K562 (cell line): ENCODE measurements at regions not wholly inside any gene's neighbourhood (a gene's known extent, or its start where the extent isn't known, plus 50 kb on each side); places are given as distances from the start of the nearest gene placed in this dataset.

Experiments used
- ATAC-seq: fragments of 200-7000 bp; cut with Tn5 transposase; 3 replicates; pipeline ENCODE4 v1.9.1; 2020; ENCODE audit warnings: moderate library complexity
- BruUV-seq: library from RNA; stranded (reverse); fragments of 400-500 nt; replicated peaks from 2 replicates; lab custom pipeline; 2021; lab: Mats Ljungman, UMichigan
- CTCF ChIA-PET: fragments of 300-600 bp; formaldehyde crosslinking; extraction: SDS; loops from one replicate; lab custom pipeline; 2021; ENCODE audit warnings: low intra/inter-chr PET ratio; lab: Yijun Ruan, JAX
- POLR2A ChIA-PET: fragments of 300-600, 350-650 bp; sonication (Branson Sonifier 250); formaldehyde crosslinking; extraction: SDS; loops from one replicate; lab custom pipeline; 2021; ENCODE audit warnings: antibody characterized with exemption, inconsistent platforms; lab: Yijun Ruan, JAX
- DNase-seq, 4 experiments: peaks; one replicate each; pipeline versions ENCODE4 v3.0.0 to v3.0.0-alpha.2; 2011 to 2018; ENCODE audit warnings: low spot score in 3 of 4, mixed read lengths in 3 of 4; ENCODE audit errors: extremely low read depth in 1 of 4
- FAIRE-seq: peaks from 2 replicates; lab custom pipeline; 2011; peaks lifted over from hg19 to GRCh38; lab: Jason Lieb, UNC
- H2AFZ ChIP-seq: 2 replicates; pipeline ENCODE4 v1.6.0; 2011; ENCODE audit warnings: low read depth, low read length, control low read depth, inconsistent platforms
- H3K27ac ChIP-seq: fragments of 200-600 bp; 3 replicates; pipeline ENCODE4 v1.8.0; 2011; ENCODE audit warnings: low read depth, mild to moderate bottlenecking, control low read depth, inconsistent platforms, low read length, moderate library complexity, mixed read lengths; ENCODE audit errors: extremely low read depth
- H3K27me3 ChIP-seq, 2 experiments: fragments of 300-600 bp in 1 of 2; 2 replicates in 1 of 2; 3 replicates in 1 of 2; pipeline versions ENCODE4 v1.6.0 to v1.8.0; 2011; ENCODE audit warnings: inconsistent platforms in 2 of 2, low read length in 2 of 2, mild to moderate bottlenecking in 1 of 2, mixed read lengths in 1 of 2, moderate library complexity in 1 of 2; ENCODE audit not compliant: control insufficient read depth in 2 of 2, insufficient read depth in 2 of 2
- H3K36me3 ChIP-seq: fragments of 300-600 bp; 3 replicates; pipeline ENCODE4 v1.8.0; 2011; ENCODE audit warnings: mild to moderate bottlenecking, low read length, inconsistent platforms; ENCODE audit not compliant: control insufficient read depth, insufficient read depth
- H3K4me1 ChIP-seq, 2 experiments: fragments of 200-600 bp in 1 of 2; replicated peaks in 1 of 2; 2 replicates in 1 of 2; 3 replicates in 1 of 2; pipeline versions ENCODE4 v1.5.1 to v1.8.0; 2011; ENCODE audit warnings: inconsistent platforms in 2 of 2, low read length in 2 of 2, mild to moderate bottlenecking in 1 of 2, mixed read lengths in 1 of 2, moderate library complexity in 1 of 2; ENCODE audit not compliant: control insufficient read depth in 2 of 2, insufficient read depth in 2 of 2
- H3K4me2 ChIP-seq: 2 replicates; pipeline ENCODE4 v1.6.1; 2011; ENCODE audit warnings: low read length, control low read depth, inconsistent platforms, mixed read lengths; ENCODE audit not compliant: insufficient read depth
- H3K4me3 ChIP-seq: fragments of 200-600 bp; sonication (generic), shearing (Covaris generic); 2 replicates; pipeline ENCODE4 v1.5.1; 2016; ENCODE audit warnings: control low read depth, inconsistent platforms
- H3K79me2 ChIP-seq: fragments of 200-600 bp; 3 replicates; pipeline ENCODE4 v1.8.0; 2011; ENCODE audit warnings: low read length, inconsistent platforms; ENCODE audit not compliant: control insufficient read depth, insufficient read depth
- H3K9ac ChIP-seq, 2 experiments: 2 replicates each; pipeline versions ENCODE4 v1.6.0 to v1.6.1; 2011; ENCODE audit warnings: low read depth in 2 of 2, low read length in 2 of 2, control low read depth in 1 of 2, inconsistent platforms in 1 of 2, mild to moderate bottlenecking in 1 of 2, mixed read lengths in 1 of 2; ENCODE audit not compliant: insufficient read depth in 1 of 2
- H3K9me1 ChIP-seq: one replicate; pipeline ENCODE4 v1.6.0; 2011; ENCODE audit warnings: inconsistent platforms, mild to moderate bottlenecking, low read length, moderate library complexity; ENCODE audit not compliant: control insufficient read depth, insufficient read depth
- H3K9me3 ChIP-seq: replicated peaks from 2 replicates; pipeline ENCODE4 v1.5.1; 2011; ENCODE audit warnings: low read depth, low read length, inconsistent platforms; ENCODE audit not compliant: control insufficient read depth, insufficient read depth
- H4K20me1 ChIP-seq: replicated peaks from 2 replicates; pipeline ENCODE4 v1.6.1; 2011; ENCODE audit warnings: low read length, inconsistent platforms, mixed read lengths; ENCODE audit not compliant: control insufficient read depth, insufficient read depth
- ATF4 ChIP-seq: fragments of 450-650 bp; formaldehyde crosslinking; IDR thresholded peaks from 2 replicates; pipeline ENCODE4 v1.4.0; 2022; ENCODE audit warnings: mild to moderate bottlenecking, moderate library complexity
- GABPB2 ChIP-seq: fragments of 250-450 bp; sonication (Bioruptor Pico); conservative IDR thresholded peaks from 2 replicates; pipeline ENCODE4 v1.5.1; 2021; ENCODE audit warnings: mild to moderate bottlenecking
- HDAC6 ChIP-seq: IDR thresholded peaks from 2 replicates; pipeline ENCODE4 v1.6.1; 2012; ENCODE audit warnings: low read depth, mild to moderate bottlenecking, control low read depth, inconsistent platforms, low read length, moderate library complexity
- PRMT5 ChIP-seq: sonication (generic); formaldehyde crosslinking; IDR thresholded peaks from 2 replicates; pipeline ENCODE4 v1.5.0; 2020; ENCODE audit warnings: missing genetic modification reagents
- TAF9B ChIP-seq: fragments of 450-650 bp; IDR thresholded peaks from 2 replicates; pipeline ENCODE4 v1.6.1; 2018; ENCODE audit warnings: mild to moderate bottlenecking; ENCODE audit not compliant: partially characterized antibody
- TEAD4 ChIP-seq, 2 experiments: sonication (generic) in 1 of 2; formaldehyde crosslinking in 1 of 2; IDR thresholded peaks; 2 replicates each; pipeline versions ENCODE4 v1.6.1 to v1.8.0; 2012 to 2022; ENCODE audit warnings: borderline replicate concordance in 1 of 2, inconsistent platforms in 1 of 2, low read length in 1 of 2, mild to moderate bottlenecking in 1 of 2, missing genetic modification reagents in 1 of 2
- TFAM ChIP-seq: fragments of 250-450 bp; sonication (Bioruptor Pico); conservative IDR thresholded peaks from 2 replicates; pipeline ENCODE4 v1.5.0; 2021; ENCODE audit warnings: mild to moderate bottlenecking, moderate library complexity
- ZNF316 ChIP-seq: fragments of 450-650 bp; IDR thresholded peaks from 2 replicates; pipeline ENCODE4 v1.6.1; 2016
- ZNF324 ChIP-seq: fragments of 250-450 bp; sonication (Bioruptor Pico); IDR thresholded peaks from 2 replicates; pipeline ENCODE4 v1.4.0; 2020; ENCODE audit warnings: mild to moderate bottlenecking
- ZNF384 ChIP-seq: IDR thresholded peaks from 2 replicates; pipeline ENCODE4 v1.6.1; 2012; ENCODE audit warnings: low read depth, low read length, improper control_type of control experiment
- WGBS: fragments of 100-300 bp; shearing (Covaris generic); methylation state at CpG from one replicate; pipeline ENCODE4 v1.1.6; 2016; ENCODE audit warnings: low coverage, mixed read lengths; ENCODE audit not compliant: insufficient coverage; ENCODE audit errors: missing lambda C conversion rate; 5-methylcytosine and 5-hydroxymethylcytosine counted together
- in situ Hi-C: fragments of 300-500 bp; cut with MboI; formaldehyde crosslinking; loops from 4 replicates; pipeline ENCODE4 v1.15.0; 2018; ENCODE audit warnings: inconsistent platforms, mixed read lengths
- intact Hi-C: fragments of 100-400 bp; cut with micrococcal nuclease; formaldehyde crosslinking; loops from 2 replicates; pipeline ENCODE4 v1.14.2; 2022
- TF ChIP-seq, protein P1 (sequence below): fragments of 250-450 bp; sonication (Bioruptor Pico); IDR thresholded peaks from 2 replicates; pipeline ENCODE4 v1.8.0; 2022; ENCODE audit warnings: moderate library complexity, mild to moderate bottlenecking, inconsistent platforms
- TF ChIP-seq, protein P2 (sequence below): fragments of 250-450 bp; sonication (Bioruptor Pico); IDR thresholded peaks from 2 replicates; pipeline ENCODE4 v1.8.0; 2022; ENCODE audit warnings: moderate library complexity, mild to moderate bottlenecking, inconsistent platforms
- TF ChIP-seq, protein P3 (sequence below): sonication (generic); formaldehyde crosslinking; IDR thresholded peaks from 2 replicates; pipeline ENCODE4 v1.8.1; 2022; ENCODE audit warnings: missing genetic modification reagents
- TF ChIP-seq, protein P4 (sequence below): fragments of 250-450 bp; sonication (Bioruptor Pico); IDR thresholded peaks from 2 replicates; pipeline ENCODE4 v1.4.0; 2020; ENCODE audit warnings: mild to moderate bottlenecking, moderate library complexity, borderline replicate concordance
- TF ChIP-seq, protein P5 (sequence below): fragments of 250-450 bp; sonication (Bioruptor Pico); IDR thresholded peaks from 2 replicates; pipeline ENCODE4 v1.5.0; 2020; ENCODE audit warnings: mild to moderate bottlenecking, borderline replicate concordance

DNA sequence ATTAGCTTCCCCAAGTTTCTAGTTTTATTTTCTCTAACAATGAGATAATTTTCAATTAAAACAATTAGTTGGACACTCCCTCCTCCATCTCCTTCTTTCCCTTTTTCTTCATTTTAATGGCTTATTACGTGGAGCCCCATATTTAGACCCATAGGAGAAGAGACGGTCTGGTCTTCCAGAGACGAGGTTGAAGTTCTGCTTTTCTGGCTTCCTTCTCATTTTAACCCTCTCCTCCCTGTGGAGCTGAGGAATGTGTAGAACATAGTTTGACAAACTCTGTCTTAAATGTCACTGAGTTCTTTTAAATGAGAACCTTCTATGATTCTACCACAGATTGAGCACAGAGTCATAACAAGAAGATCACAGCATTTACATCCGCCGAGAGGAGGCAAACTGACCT, 86.8 kb downstream of the EDNRB start:
- Histone ChIP-seq H3K9me3 (no peaks in the 10 kb centered on the region), H3K9me1 (no peaks in the 10 kb centered on the region), H3K4me2 (no peak overlapping the region), H2AFZ (no peak overlapping the region), H3K79me2 (no peaks in the 10 kb centered on the region), H3K9ac (no peak overlapping the region), H3K27me3 (no peaks in the 10 kb centered on the region), H3K27ac (no peak overlapping the region), H3K4me1 (no peaks in the 10 kb centered on the region), H3K36me3 (no peaks in the 10 kb centered on the region), H3K4me3 (no peak overlapping the region), H4K20me1 (no peaks in the 10 kb centered on the region)
- ChIA-PET POLR2A (no interaction called here), CTCF (no interaction called here)
- intact Hi-C loops = no loop called here
- FAIRE-seq = no peak
- no TSS peak for BruUV-seq
- in situ Hi-C loops = no loop called here
- 0% methylated on average over 2 of the region's 5 CpGs for WGBS
- DNase-seq = no peak
- no peak for ATAC-seq
- TF ChIP-seq ZNF384 (no peak), ZNF316 (no peak), PRMT5 (CRISPR knock-in tag) (no peak), TAF9B (no peak), GABPB2 (no peak), ZNF324 (no peak), ATF4 (no peak), HDAC6 (no peak), TFAM (CRISPR knock-in tag) (no peak), TEAD4 (IDR thresholded peaks at IDR 0.05; ENCODE audit: low read length) (no peak), TEAD4 (CRISPR knock-in tag; IDR thresholded peaks at IDR 0.05; ENCODE audit: borderline replicate concordance) (no peak)
- TF ChIP-seq, protein P1, sequence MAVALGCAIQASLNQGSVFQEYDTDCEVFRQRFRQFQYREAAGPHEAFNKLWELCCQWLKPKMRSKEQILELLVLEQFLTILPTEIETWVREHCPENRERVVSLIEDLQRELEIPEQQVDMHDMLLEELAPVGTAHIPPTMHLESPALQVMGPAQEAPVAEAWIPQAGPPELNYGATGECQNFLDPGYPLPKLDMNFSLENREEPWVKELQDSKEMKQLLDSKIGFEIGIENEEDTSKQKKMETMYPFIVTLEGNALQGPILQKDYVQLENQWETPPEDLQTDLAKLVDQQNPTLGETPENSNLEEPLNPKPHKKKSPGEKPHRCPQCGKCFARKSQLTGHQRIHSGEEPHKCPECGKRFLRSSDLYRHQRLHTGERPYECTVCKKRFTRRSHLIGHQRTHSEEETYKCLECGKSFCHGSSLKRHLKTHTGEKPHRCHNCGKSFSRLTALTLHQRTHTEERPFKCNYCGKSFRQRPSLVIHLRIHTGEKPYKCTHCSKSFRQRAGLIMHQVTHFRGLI (CRISPR knock-in tag) = no peak
- TF ChIP-seq, protein P2, sequence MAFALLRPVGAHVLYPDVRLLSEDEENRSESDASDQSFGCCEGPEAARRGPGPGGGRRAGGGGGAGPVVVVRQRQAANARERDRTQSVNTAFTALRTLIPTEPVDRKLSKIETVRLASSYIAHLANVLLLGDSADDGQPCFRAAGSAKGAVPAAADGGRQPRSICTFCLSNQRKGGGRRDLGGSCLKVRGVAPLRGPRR (CRISPR knock-in tag) = no peak
- TF ChIP-seq, protein P3, sequence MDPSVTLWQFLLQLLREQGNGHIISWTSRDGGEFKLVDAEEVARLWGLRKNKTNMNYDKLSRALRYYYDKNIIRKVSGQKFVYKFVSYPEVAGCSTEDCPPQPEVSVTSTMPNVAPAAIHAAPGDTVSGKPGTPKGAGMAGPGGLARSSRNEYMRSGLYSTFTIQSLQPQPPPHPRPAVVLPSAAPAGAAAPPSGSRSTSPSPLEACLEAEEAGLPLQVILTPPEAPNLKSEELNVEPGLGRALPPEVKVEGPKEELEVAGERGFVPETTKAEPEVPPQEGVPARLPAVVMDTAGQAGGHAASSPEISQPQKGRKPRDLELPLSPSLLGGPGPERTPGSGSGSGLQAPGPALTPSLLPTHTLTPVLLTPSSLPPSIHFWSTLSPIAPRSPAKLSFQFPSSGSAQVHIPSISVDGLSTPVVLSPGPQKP (CRISPR knock-in tag) = no peak
- TF ChIP-seq, protein P4, sequence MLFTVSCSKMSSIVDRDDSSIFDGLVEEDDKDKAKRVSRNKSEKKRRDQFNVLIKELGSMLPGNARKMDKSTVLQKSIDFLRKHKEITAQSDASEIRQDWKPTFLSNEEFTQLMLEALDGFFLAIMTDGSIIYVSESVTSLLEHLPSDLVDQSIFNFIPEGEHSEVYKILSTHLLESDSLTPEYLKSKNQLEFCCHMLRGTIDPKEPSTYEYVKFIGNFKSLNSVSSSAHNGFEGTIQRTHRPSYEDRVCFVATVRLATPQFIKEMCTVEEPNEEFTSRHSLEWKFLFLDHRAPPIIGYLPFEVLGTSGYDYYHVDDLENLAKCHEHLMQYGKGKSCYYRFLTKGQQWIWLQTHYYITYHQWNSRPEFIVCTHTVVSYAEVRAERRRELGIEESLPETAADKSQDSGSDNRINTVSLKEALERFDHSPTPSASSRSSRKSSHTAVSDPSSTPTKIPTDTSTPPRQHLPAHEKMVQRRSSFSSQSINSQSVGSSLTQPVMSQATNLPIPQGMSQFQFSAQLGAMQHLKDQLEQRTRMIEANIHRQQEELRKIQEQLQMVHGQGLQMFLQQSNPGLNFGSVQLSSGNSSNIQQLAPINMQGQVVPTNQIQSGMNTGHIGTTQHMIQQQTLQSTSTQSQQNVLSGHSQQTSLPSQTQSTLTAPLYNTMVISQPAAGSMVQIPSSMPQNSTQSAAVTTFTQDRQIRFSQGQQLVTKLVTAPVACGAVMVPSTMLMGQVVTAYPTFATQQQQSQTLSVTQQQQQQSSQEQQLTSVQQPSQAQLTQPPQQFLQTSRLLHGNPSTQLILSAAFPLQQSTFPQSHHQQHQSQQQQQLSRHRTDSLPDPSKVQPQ (CRISPR knock-in tag) = no peak
- TF ChIP-seq, protein P5, sequence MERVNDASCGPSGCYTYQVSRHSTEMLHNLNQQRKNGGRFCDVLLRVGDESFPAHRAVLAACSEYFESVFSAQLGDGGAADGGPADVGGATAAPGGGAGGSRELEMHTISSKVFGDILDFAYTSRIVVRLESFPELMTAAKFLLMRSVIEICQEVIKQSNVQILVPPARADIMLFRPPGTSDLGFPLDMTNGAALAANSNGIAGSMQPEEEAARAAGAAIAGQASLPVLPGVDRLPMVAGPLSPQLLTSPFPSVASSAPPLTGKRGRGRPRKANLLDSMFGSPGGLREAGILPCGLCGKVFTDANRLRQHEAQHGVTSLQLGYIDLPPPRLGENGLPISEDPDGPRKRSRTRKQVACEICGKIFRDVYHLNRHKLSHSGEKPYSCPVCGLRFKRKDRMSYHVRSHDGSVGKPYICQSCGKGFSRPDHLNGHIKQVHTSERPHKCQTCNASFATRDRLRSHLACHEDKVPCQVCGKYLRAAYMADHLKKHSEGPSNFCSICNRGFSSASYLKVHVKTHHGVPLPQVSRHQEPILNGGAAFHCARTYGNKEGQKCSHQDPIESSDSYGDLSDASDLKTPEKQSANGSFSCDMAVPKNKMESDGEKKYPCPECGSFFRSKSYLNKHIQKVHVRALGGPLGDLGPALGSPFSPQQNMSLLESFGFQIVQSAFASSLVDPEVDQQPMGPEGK = no peak
